B cell (primary cell): ENCODE measurements at regions not wholly inside any gene's neighbourhood (a gene's known extent, or its start where the extent isn't known, plus 50 kb on each side); places are given as distances from the start of the nearest gene placed in this dataset.

ENCODE experiments used
- EZH2 ChIP-seq: IDR thresholded peaks from 2 replicates; pipeline ENCODE4 v1.6.1; 2012; ENCODE audit warnings: borderline replicate concordance, low read depth, mild to moderate bottlenecking, moderate library complexity, low read length; ENCODE audit not compliant: insufficient read depth, poor library complexity, severe bottlenecking
- TF ChIP-seq, protein P1 (sequence below): fragments of 200-600 bp; IDR thresholded peaks from one replicate; pipeline ENCODE4 v1.8.0; 2022; ENCODE audit warnings: antibody characterized with exemption, mild to moderate bottlenecking

DNA sequence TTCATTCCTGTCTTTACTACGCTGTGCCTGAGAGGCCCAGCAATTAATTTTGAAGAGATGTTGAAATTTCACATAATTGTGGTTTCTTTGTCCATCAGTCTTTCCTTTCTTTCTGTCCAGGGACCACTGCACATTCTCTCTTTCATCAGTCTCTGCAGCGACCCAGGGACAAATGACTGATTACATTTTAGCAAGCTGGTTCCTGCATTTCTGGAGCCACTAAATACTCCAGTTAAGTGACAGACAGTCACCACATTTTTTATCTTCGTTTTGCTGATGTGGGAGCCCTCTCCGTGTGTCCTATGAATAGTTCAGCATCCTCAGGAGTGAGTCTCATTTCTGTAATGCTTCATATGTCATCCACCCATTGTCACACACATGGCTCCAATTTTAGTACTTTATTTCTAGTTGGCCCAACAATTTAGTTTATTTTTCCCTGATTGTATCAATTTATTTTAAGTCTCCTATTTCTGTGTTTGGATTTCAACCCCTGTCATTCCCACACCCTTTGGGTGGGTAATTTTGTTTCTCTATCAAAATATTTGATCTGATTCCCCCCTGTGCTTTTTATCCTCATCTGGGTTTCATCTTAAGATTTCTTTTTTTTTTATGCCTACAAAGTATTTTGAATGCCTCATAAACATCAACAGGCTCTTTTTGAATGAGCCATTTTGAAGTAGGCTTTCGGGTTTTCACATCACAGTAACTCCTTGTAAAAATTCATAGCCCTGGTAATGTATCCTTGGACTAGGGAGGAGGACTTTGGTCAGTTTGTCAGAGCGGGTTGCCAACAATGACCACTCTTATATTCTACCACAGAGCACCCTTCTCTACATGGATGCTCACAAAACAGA is 1196.5 kb downstream of the GALC start:
- TF ChIP-seq, protein P1, sequence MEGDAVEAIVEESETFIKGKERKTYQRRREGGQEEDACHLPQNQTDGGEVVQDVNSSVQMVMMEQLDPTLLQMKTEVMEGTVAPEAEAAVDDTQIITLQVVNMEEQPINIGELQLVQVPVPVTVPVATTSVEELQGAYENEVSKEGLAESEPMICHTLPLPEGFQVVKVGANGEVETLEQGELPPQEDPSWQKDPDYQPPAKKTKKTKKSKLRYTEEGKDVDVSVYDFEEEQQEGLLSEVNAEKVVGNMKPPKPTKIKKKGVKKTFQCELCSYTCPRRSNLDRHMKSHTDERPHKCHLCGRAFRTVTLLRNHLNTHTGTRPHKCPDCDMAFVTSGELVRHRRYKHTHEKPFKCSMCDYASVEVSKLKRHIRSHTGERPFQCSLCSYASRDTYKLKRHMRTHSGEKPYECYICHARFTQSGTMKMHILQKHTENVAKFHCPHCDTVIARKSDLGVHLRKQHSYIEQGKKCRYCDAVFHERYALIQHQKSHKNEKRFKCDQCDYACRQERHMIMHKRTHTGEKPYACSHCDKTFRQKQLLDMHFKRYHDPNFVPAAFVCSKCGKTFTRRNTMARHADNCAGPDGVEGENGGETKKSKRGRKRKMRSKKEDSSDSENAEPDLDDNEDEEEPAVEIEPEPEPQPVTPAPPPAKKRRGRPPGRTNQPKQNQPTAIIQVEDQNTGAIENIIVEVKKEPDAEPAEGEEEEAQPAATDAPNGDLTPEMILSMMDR: no peak
- TF ChIP-seq EZH2: no peak
